ENCODE measurements at regions not wholly inside any gene's neighbourhood (a gene's known extent, or its start where the extent isn't known, plus 50 kb on each side); places are given as distances from the start of the nearest gene placed in this dataset.
A peak's percentile ranks its signal among the peaks of the same experiment; 100 is the strongest.

DNA sequence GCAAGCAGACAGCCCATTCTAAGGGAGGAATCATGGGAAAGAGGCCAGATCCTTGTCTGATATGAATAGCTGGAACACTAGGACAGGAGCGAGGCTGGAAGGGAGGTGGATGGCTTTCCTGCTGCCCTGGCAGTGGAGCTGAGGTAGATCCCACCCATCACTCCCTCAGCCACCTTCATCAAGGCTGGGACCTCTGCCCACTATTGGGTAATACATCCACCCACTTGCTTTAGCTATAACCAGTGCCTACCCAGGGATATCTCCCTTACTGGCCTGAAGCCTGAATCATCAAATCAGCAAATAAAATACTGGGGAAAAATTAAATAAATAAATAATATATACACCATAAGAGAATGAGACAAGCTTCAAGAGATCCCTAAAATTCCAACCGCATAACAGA lies 183.2 kb upstream of the KYNU start:
- Histone ChIP-seq H3K9me3 (ENCODE audit: insufficient read depth, low read depth, low read length) (no peaks in the 10 kb centered on the region), H3K4me2 (ENCODE audit: low read depth, low read length, poor library complexity, severe bottlenecking) (no peak overlapping the region), H3F3A (ENCODE audit: low read depth) (no peaks in the 10 kb centered on the region), H3K36me3 (ENCODE audit: insufficient read depth, low read length) (no peaks in the 10 kb centered on the region), H3K4me3 (ENCODE audit: low read length, poor library complexity, severe bottlenecking) (no peak overlapping the region), H3K9ac (ENCODE audit: low read depth, low read length, poor library complexity, severe bottlenecking) (no peak overlapping the region), H3K9me2 (replicated peaks; ENCODE audit: low read depth, low read length) (no peaks in the 10 kb centered on the region), H2AFZ (ENCODE audit: low read length) (no peak overlapping the region), H3K79me2 (ENCODE audit: insufficient read depth, low read length) (no peaks in the 10 kb centered on the region), H4K20me1 (ENCODE audit: insufficient read depth, low read length, poor library complexity, severe bottlenecking) (no peaks in the 10 kb centered on the region), H3K27me3 (ENCODE audit: insufficient read depth, low read length, poor library complexity, severe bottlenecking) (no peaks in the 10 kb centered on the region), H3K4me1 (ENCODE audit: insufficient read depth, low read length, poor library complexity, severe bottlenecking) (no peaks in the 10 kb centered on the region)
- TF ChIP-seq, protein P1, sequence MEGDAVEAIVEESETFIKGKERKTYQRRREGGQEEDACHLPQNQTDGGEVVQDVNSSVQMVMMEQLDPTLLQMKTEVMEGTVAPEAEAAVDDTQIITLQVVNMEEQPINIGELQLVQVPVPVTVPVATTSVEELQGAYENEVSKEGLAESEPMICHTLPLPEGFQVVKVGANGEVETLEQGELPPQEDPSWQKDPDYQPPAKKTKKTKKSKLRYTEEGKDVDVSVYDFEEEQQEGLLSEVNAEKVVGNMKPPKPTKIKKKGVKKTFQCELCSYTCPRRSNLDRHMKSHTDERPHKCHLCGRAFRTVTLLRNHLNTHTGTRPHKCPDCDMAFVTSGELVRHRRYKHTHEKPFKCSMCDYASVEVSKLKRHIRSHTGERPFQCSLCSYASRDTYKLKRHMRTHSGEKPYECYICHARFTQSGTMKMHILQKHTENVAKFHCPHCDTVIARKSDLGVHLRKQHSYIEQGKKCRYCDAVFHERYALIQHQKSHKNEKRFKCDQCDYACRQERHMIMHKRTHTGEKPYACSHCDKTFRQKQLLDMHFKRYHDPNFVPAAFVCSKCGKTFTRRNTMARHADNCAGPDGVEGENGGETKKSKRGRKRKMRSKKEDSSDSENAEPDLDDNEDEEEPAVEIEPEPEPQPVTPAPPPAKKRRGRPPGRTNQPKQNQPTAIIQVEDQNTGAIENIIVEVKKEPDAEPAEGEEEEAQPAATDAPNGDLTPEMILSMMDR (conservative IDR thresholded peaks at IDR 0.05; ENCODE audit: low read length), result no peak
- TF ChIP-seq EZH2phosphoT487 (IDR thresholded peaks at IDR 0.05; ENCODE audit: borderline replicate concordance), result no peak

DNA sequence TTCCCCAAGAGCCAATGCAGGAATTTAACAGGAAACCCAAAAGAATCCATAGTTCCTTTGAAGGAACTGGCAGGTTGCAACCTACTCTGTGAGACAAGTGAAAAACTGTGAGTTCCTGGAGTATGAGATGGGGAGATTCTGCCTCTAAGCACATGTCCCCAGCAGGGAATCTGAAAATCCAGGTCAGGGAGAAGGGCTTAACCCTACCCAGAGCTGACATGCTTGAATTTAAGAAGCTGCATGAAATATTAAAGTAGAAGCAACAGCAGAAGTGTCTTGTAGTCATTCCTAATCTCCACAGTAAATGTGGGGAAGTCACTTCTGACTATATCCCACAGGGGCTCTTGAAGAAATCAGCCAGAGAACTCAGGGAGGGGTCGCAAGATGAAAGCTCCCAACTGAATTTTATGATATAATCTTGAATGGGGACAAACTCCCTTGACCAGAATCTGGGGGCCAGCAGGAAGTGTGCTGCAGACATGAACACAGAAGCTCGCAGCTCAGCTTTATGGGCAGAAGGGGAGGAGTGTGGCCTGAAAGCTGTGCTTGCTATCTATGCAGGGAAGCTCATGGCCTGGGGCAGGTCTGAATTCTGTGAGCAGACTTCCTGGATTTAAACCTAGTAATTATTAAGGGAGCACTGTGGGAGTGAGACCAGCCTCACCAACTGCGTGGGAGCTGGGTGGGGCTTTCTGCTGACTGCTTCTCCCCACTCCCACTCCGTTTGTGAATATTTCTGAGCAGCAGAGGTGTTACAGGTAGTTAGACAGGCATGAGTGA lies 184.1 kb upstream of the KYNU start:
- H3K27me3 ChIP-seq (ENCODE audit: insufficient read depth, low read length, poor library complexity, severe bottlenecking), result no peaks in the 10 kb centered on the region
- no peak overlapping the region for H3K4me2 ChIP-seq (ENCODE audit: low read depth, low read length, poor library complexity, severe bottlenecking)
- H2AFZ ChIP-seq (ENCODE audit: low read length), result peak overlapping the region; percentile 55
- H4K20me1 ChIP-seq (ENCODE audit: insufficient read depth, low read length, poor library complexity, severe bottlenecking), result no peaks in the 10 kb centered on the region
- H3K9me2 ChIP-seq (replicated peaks; ENCODE audit: low read depth, low read length), result no peaks in the 10 kb centered on the region
- no peak overlapping the region for H3K9ac ChIP-seq (ENCODE audit: low read depth, low read length, poor library complexity, severe bottlenecking)
- no peaks in the 10 kb centered on the region for H3K9me3 ChIP-seq (ENCODE audit: insufficient read depth, low read depth, low read length)
- no peak overlapping the region for H3K4me3 ChIP-seq (ENCODE audit: low read length, poor library complexity, severe bottlenecking)
- TF ChIP-seq EZH2phosphoT487 (IDR thresholded peaks at IDR 0.05; ENCODE audit: borderline replicate concordance), result no peak
- TF ChIP-seq, protein P1 (conservative IDR thresholded peaks at IDR 0.05; ENCODE audit: low read length), result no peak
- no peaks in the 10 kb centered on the region for H3K36me3 ChIP-seq (ENCODE audit: insufficient read depth, low read length)
- H3K79me2 ChIP-seq (ENCODE audit: insufficient read depth, low read length), result no peaks in the 10 kb centered on the region
- H3K4me1 ChIP-seq (ENCODE audit: insufficient read depth, low read length, poor library complexity, severe bottlenecking), result no peaks in the 10 kb centered on the region
- H3F3A ChIP-seq (ENCODE audit: low read depth), result no peaks in the 10 kb centered on the region

DNA sequence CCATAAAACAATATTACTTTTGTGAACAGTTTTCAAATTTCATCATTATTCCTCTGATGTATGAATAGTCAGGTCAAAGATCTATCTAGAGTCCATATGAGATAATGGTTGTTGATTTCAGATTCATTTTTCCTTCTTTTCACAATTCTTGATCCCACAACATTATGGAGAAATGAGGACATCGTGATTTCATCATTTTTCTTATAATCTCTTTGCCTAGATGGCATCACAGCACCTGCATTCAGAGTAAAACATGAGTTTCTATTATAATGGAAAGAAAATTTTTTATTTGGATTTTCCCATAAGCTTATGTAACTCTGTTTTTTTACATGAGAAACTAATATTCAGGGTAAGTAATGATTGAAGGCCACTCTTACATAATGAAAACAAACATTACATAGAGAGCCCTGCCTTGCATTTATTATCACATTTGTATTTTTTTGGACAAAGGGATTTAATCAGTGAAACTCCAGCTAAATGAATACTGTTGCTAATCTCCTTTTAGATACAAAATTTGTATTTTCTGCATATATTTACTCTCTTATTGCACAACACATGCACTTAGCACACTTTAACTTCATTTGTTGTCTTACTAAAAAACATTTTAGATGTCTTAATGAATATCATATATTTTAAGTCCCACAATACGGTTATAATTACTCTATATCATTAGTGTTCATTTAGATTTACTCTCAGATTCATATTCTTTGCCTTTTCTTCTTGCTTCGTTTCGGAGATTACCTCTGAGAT lies 188.4 kb upstream of the KYNU start:
- Histone ChIP-seq H3K27me3 (ENCODE audit: insufficient read depth, low read length, poor library complexity, severe bottlenecking) (no peaks in the 10 kb centered on the region), H3K79me2 (ENCODE audit: insufficient read depth, low read length) (no peaks in the 10 kb centered on the region), H4K20me1 (ENCODE audit: insufficient read depth, low read length, poor library complexity, severe bottlenecking) (no peaks in the 10 kb centered on the region), H3K4me3 (ENCODE audit: low read length, poor library complexity, severe bottlenecking) (no peak overlapping the region), H3K9me2 (replicated peaks; ENCODE audit: low read depth, low read length) (no peaks in the 10 kb centered on the region), H2AFZ (ENCODE audit: low read length) (no peak overlapping the region), H3F3A (ENCODE audit: low read depth) (no peaks in the 10 kb centered on the region), H3K4me2 (ENCODE audit: low read depth, low read length, poor library complexity, severe bottlenecking) (no peak overlapping the region), H3K9ac (ENCODE audit: low read depth, low read length, poor library complexity, severe bottlenecking) (no peak overlapping the region), H3K36me3 (ENCODE audit: insufficient read depth, low read length) (no peaks in the 10 kb centered on the region), H3K9me3 (ENCODE audit: insufficient read depth, low read depth, low read length) (no peaks in the 10 kb centered on the region), H3K4me1 (ENCODE audit: insufficient read depth, low read length, poor library complexity, severe bottlenecking) (no peaks in the 10 kb centered on the region)
- TF ChIP-seq, protein P1 (conservative IDR thresholded peaks at IDR 0.05; ENCODE audit: low read length), result no peak
- TF ChIP-seq EZH2phosphoT487 (IDR thresholded peaks at IDR 0.05; ENCODE audit: borderline replicate concordance), result no peak

Data from Loucy (cell line).